Osteocyte (in vitro differentiated cells): ENCODE measurements at regions not wholly inside any gene's neighbourhood (a gene's known extent, or its start where the extent isn't known, plus 50 kb on each side); places are given as distances from the start of the nearest gene placed in this dataset.
A peak's percentile ranks its signal among the peaks of the same experiment; 100 is the strongest.

Experiments
- DNase-seq: peaks from one replicate; pipeline ENCODE4 v3.0.0; 2021; ENCODE audit warnings: mixed read lengths; ENCODE audit not compliant: unreplicated experiment; ENCODE audit errors: extremely low spot score
- H3K27ac Mint-ChIP-seq: one replicate; pipeline ENCODE4 v1.8.0; 2021; ENCODE audit warnings: mild to moderate bottlenecking, mixed read lengths; ENCODE audit not compliant: unreplicated experiment
- H3K27me3 Mint-ChIP-seq: one replicate; pipeline ENCODE4 v1.8.0; 2021; ENCODE audit warnings: mixed read lengths; ENCODE audit not compliant: unreplicated experiment
- H3K36me3 Mint-ChIP-seq: one replicate; pipeline ENCODE4 v1.8.0; 2021; ENCODE audit warnings: mixed read lengths; ENCODE audit not compliant: unreplicated experiment
- H3K4me1 Mint-ChIP-seq: one replicate; pipeline ENCODE4 v1.8.0; 2021; ENCODE audit warnings: mixed read lengths; ENCODE audit not compliant: unreplicated experiment
- H3K4me3 Mint-ChIP-seq: one replicate; pipeline ENCODE4 v1.8.0; 2021; ENCODE audit warnings: mild to moderate bottlenecking, moderate library complexity, mixed read lengths; ENCODE audit not compliant: unreplicated experiment
- H3K9me3 Mint-ChIP-seq: one replicate; pipeline ENCODE4 v1.8.0; 2021; ENCODE audit warnings: mixed read lengths; ENCODE audit not compliant: unreplicated experiment
- TF ChIP-seq, protein P1 (sequence below): fragments of 200-600 bp; sonication (generic); IDR thresholded peaks from 2 replicates; pipeline ENCODE4 v1.5.0; 2021; ENCODE audit warnings: antibody characterized with exemption, mild to moderate bottlenecking, moderate library complexity

DNA sequence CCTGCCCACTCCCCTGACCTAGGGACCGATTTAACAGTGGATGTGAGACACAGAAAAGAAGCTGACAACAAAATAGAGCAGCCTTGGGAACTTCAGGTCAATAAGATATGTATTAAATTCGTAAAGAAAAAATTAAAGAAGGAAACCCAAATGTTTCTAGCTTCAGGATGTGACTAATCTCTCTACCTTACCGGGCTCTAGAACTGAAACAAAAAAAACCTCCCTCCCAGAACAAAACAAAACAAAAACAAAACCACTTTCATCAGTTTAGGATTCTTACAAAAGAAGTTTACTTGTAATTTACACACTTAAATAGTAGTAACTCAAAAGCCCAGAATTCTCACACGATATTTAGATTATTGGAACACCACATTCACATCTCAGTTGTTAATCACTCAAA is 185.8 kb upstream of the RPS6KA3 start:
- peaks cover 11% of the 10 kb centered on the region for H3K9me3 Mint-ChIP-seq
- TF ChIP-seq, protein P1, sequence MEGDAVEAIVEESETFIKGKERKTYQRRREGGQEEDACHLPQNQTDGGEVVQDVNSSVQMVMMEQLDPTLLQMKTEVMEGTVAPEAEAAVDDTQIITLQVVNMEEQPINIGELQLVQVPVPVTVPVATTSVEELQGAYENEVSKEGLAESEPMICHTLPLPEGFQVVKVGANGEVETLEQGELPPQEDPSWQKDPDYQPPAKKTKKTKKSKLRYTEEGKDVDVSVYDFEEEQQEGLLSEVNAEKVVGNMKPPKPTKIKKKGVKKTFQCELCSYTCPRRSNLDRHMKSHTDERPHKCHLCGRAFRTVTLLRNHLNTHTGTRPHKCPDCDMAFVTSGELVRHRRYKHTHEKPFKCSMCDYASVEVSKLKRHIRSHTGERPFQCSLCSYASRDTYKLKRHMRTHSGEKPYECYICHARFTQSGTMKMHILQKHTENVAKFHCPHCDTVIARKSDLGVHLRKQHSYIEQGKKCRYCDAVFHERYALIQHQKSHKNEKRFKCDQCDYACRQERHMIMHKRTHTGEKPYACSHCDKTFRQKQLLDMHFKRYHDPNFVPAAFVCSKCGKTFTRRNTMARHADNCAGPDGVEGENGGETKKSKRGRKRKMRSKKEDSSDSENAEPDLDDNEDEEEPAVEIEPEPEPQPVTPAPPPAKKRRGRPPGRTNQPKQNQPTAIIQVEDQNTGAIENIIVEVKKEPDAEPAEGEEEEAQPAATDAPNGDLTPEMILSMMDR: no peak
- no peaks in the 10 kb centered on the region for H3K27me3 Mint-ChIP-seq
- H3K4me1 Mint-ChIP-seq: peaks cover 8% of the 10 kb centered on the region
- H3K36me3 Mint-ChIP-seq: peaks cover 3% of the 10 kb centered on the region
- DNase-seq: no peak
- H3K4me3 Mint-ChIP-seq: no peak overlapping the region
- H3K27ac Mint-ChIP-seq: no peak overlapping the region

DNA sequence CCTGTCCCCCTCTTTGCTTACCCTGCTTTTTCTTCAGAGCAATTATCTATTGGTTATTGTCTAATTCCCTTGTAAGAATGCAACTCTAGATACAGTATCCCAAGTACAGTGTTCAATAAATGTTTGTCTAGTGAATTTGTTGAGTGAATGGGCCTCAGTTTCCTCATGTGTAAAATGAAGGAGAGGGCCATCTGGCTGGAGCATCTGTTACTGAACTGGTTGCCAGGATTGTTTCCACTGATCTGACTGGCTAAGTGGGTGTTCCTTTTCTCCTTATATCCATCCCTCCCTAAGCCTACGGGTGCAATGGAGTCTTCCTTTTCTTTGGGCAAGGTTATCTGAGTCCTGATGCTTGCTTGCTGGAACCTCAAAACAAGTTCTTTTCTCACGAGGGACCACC is 185.2 kb upstream of the RPS6KA3 start:
- Mint-ChIP-seq H3K27ac (no peak overlapping the region), H3K4me3 (no peak overlapping the region), H3K27me3 (no peaks in the 10 kb centered on the region), H3K4me1 (peaks cover 8% of the 10 kb centered on the region), H3K9me3 (peaks cover 14% of the 10 kb centered on the region), H3K36me3 (peaks cover 3% of the 10 kb centered on the region)
- TF ChIP-seq, protein P1: no peak
- no peak for DNase-seq

GRCh38 chrX:20445109-20445508 is 178.4 kb upstream of the RPS6KA3 start:
- H3K9me3 Mint-ChIP-seq: peaks cover 13% of the 10 kb centered on the region

GRCh38 chrX:20442597-20442996 is 175.9 kb upstream of the RPS6KA3 start:
- Mint-ChIP-seq H3K4me3 (no peak overlapping the region), H3K4me1 (no peaks in the 10 kb centered on the region), H3K27me3 (no peaks in the 10 kb centered on the region), H3K27ac (no peak overlapping the region), H3K36me3 (no peaks in the 10 kb centered on the region), H3K9me3 (peaks cover 7% of the 10 kb centered on the region)
- TF ChIP-seq, protein P1: peak; percentile 55
- no peak for DNase-seq

More at GRCh38 chrX:20445109-20445508, 178.4 kb upstream of the RPS6KA3 start:
- TF ChIP-seq, protein P1: no peak
- Mint-ChIP-seq H3K4me1 (no peaks in the 10 kb centered on the region), H3K27me3 (no peaks in the 10 kb centered on the region), H3K36me3 (no peaks in the 10 kb centered on the region), H3K27ac (no peak overlapping the region), H3K4me3 (no peak overlapping the region)
- DNase-seq: no peak

DNA sequence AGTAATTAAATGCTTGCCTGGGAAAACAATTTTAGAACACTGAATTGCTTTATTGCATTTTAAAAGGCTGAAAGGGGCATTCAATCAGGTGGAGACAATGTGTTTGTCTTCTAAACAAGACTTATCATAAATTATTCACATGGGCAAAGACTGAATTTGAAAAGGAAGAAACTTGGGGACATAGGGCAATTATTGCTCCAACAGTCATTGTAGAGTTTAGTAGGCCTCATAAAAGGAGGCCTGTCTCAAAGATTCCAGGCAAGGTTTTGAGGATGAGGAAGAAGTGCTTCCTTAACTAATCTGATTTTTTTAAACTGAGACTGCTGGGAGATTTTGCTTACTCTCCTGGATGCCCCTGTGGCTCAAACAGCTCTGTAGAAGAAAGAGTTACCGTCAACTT is 174.4 kb upstream of the RPS6KA3 start:
- H3K36me3 Mint-ChIP-seq: no peaks in the 10 kb centered on the region
- H3K27me3 Mint-ChIP-seq: no peaks in the 10 kb centered on the region
- no peak for DNase-seq
- no peak overlapping the region for H3K4me3 Mint-ChIP-seq
- H3K27ac Mint-ChIP-seq: no peak overlapping the region
- TF ChIP-seq, protein P1: no peak
- no peaks in the 10 kb centered on the region for H3K4me1 Mint-ChIP-seq
- peaks cover 4% of the 10 kb centered on the region for H3K9me3 Mint-ChIP-seq
